Suprapubic skin (tissue), 4 donors: ENCODE measurements at regions not wholly inside any gene's neighbourhood (a gene's known extent, or its start where the extent isn't known, plus 50 kb on each side); places are given as distances from the start of the nearest gene placed in this dataset.

Experiments used
- DNase-seq, 2 donors: peaks; one replicate each; pipeline ENCODE4 v3.0.0-alpha.2; 2019; ENCODE audit warnings: low spot score in 2 of 2
- H3K27ac ChIP-seq: fragments of 200-600 bp; sonication (generic); one replicate; pipeline ENCODE4 v1.5.1; 2019
- H3K27me3 ChIP-seq: fragments of 200-600 bp; sonication (generic); one replicate; pipeline ENCODE4 v1.5.1; 2019
- H3K36me3 ChIP-seq: fragments of 200-600 bp; sonication (generic); one replicate; pipeline ENCODE4 v1.5.1; 2019
- H3K4me1 ChIP-seq: fragments of 200-600 bp; sonication (generic); one replicate; pipeline ENCODE4 v1.5.1; 2019
- H3K4me3 ChIP-seq: fragments of 200-600 bp; sonication (generic); one replicate; pipeline ENCODE4 v1.5.1; 2019; ENCODE audit warnings: mild to moderate bottlenecking
- H3K9me3 ChIP-seq: fragments of 200-600 bp; sonication (generic); one replicate; pipeline ENCODE4 v1.5.1; 2019
- CTCF ChIP-seq, 2 donors: fragments of 200-600 bp in 1 of 2; fragments of 450-650 bp in 1 of 2; sonication (generic) in 1 of 2; IDR thresholded peaks; one replicate each; pipeline ENCODE4 v1.5.1; 2016 to 2019; ENCODE audit warnings: antibody characterized with exemption in 2 of 2, mild to moderate bottlenecking in 1 of 2, moderate library complexity in 1 of 2
- EP300 ChIP-seq: sonication (generic); formaldehyde crosslinking; IDR thresholded peaks from one replicate; pipeline ENCODE4 v1.6.1; 2017; ENCODE audit warnings: antibody characterized with exemption
- POLR2A ChIP-seq, 2 donors: fragments of 450-650 bp; IDR thresholded peaks; one replicate each; pipeline ENCODE4 v1.6.1; 2017; ENCODE audit warnings: antibody characterized with exemption in 2 of 2, mild to moderate bottlenecking in 2 of 2, moderate library complexity in 2 of 2
- POLR2AphosphoS5 ChIP-seq, 3 donors: sonication (generic); formaldehyde crosslinking; IDR thresholded peaks; one replicate each; pipeline ENCODE4 v1.6.1; 2017; ENCODE audit warnings: antibody characterized with exemption in 3 of 3
- WGBS: methylation state at CpG from one replicate; pipeline ENCODE4 v1.1.5; 2018; 5-methylcytosine and 5-hydroxymethylcytosine counted together

GRCh38 chr1:216826214-216826613 is 103.0 kb upstream of the ESRRG start:
- Histone ChIP-seq H3K4me1 (no peaks in the 10 kb centered on the region), H3K27ac (no peak overlapping the region), H3K27me3 (no peaks in the 10 kb centered on the region), H3K9me3 (no peaks in the 10 kb centered on the region), H3K36me3 (no peaks in the 10 kb centered on the region), H3K4me3 (no peak overlapping the region)
- no peak for DNase-seq
- no peak for TF ChIP-seq CTCF (IDR thresholded peaks at IDR 0.05)
- no peak for TF ChIP-seq POLR2AphosphoS5 (IDR thresholded peaks at IDR 0.05)
- TF ChIP-seq POLR2A (IDR thresholded peaks at IDR 0.05): no peak
- no peak for TF ChIP-seq EP300
- WGBS: 86% methylated on average over 4 of the region's 4 CpGs

DNA sequence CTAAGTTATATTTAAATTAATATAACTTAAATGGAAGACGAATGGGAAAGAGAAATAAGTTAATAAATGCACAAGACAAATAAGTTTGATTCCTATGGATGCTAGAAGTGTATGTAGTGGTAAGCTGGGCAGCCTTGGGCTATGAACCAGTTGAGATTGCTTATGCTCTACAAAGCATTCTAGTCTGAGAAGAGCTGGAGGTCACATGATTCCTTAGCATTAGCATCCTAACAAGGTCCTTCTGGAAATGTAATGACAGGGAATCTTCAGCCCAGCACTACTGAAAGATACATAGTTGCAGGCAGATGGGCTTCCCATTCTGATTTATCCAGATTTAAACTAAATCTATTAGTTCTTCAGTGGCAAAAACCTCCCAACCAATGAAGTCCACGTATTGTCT is 102.3 kb upstream of the ESRRG start:
- 92% methylated on average over 2 of the region's 2 CpGs for WGBS
- Histone ChIP-seq H3K4me1 (no peaks in the 10 kb centered on the region), H3K9me3 (no peaks in the 10 kb centered on the region), H3K27me3 (no peaks in the 10 kb centered on the region), H3K36me3 (no peaks in the 10 kb centered on the region), H3K27ac (no peak overlapping the region), H3K4me3 (no peak overlapping the region)
- no peak for TF ChIP-seq EP300
- TF ChIP-seq POLR2A (IDR thresholded peaks at IDR 0.05): no peak
- no peak for TF ChIP-seq POLR2AphosphoS5 (IDR thresholded peaks at IDR 0.05)
- no peak for TF ChIP-seq CTCF (IDR thresholded peaks at IDR 0.05)
- no peak for DNase-seq

GRCh38 chr1:216824511-216824910 is 101.3 kb upstream of the ESRRG start:
- no peaks in the 10 kb centered on the region for H3K4me1 ChIP-seq
- TF ChIP-seq POLR2AphosphoS5 (IDR thresholded peaks at IDR 0.05) (no peak), EP300 (no peak)
- WGBS: 89% methylated on average over 3 of the region's 3 CpGs
- no peak overlapping the region for H3K4me3 ChIP-seq
- no peaks in the 10 kb centered on the region for H3K27me3 ChIP-seq
- no peak overlapping the region for H3K27ac ChIP-seq
- H3K9me3 ChIP-seq: no peaks in the 10 kb centered on the region
- no peak for DNase-seq
- no peaks in the 10 kb centered on the region for H3K36me3 ChIP-seq

- 87% methylated on average over 2 of the region's 2 CpGs for WGBS
- H3K4me3 ChIP-seq: no peak overlapping the region
- no peaks in the 10 kb centered on the region for H3K27me3 ChIP-seq
- H3K9me3 ChIP-seq: no peaks in the 10 kb centered on the region
- TF ChIP-seq POLR2A (IDR thresholded peaks at IDR 0.05) (no peak), CTCF (IDR thresholded peaks at IDR 0.05) (no peak)
- no peaks in the 10 kb centered on the region for H3K4me1 ChIP-seq
- no peak overlapping the region for H3K27ac ChIP-seq
- no peaks in the 10 kb centered on the region for H3K36me3 ChIP-seq
- no peak for DNase-seq
These were observed 100.5 kb upstream of the ESRRG start for GRCh38 chr1:216823731-216824130.

GRCh38 chr1:216822480-216822879 is 99.3 kb upstream of the ESRRG start:
- Histone ChIP-seq H3K4me3 (no peak overlapping the region), H3K27me3 (no peaks in the 10 kb centered on the region), H3K9me3 (no peaks in the 10 kb centered on the region), H3K4me1 (no peaks in the 10 kb centered on the region), H3K36me3 (no peaks in the 10 kb centered on the region), H3K27ac (no peak overlapping the region)
- no peak for DNase-seq
- TF ChIP-seq POLR2A (IDR thresholded peaks at IDR 0.05) (no peak), EP300 (no peak)

- Histone ChIP-seq H3K9me3 (no peaks in the 10 kb centered on the region), H3K36me3 (no peaks in the 10 kb centered on the region), H3K27ac (no peak overlapping the region), H3K4me3 (no peak overlapping the region), H3K27me3 (no peaks in the 10 kb centered on the region), H3K4me1 (no peaks in the 10 kb centered on the region)
- TF ChIP-seq POLR2A (IDR thresholded peaks at IDR 0.05): no peak
- no peak for TF ChIP-seq POLR2AphosphoS5 (IDR thresholded peaks at IDR 0.05)
- TF ChIP-seq CTCF (IDR thresholded peaks at IDR 0.05): no peak
- TF ChIP-seq EP300: no peak
- no peak for DNase-seq
- WGBS: 40% methylated on average over 3 of the region's 3 CpGs
These were observed 97.1 kb upstream of the ESRRG start for GRCh38 chr1:216820345-216820744.
